ENCODE measurements at regions not wholly inside any gene's neighbourhood (a gene's known extent, or its start where the extent isn't known, plus 50 kb on each side); places are given as distances from the start of the nearest gene placed in this dataset.

DNA sequence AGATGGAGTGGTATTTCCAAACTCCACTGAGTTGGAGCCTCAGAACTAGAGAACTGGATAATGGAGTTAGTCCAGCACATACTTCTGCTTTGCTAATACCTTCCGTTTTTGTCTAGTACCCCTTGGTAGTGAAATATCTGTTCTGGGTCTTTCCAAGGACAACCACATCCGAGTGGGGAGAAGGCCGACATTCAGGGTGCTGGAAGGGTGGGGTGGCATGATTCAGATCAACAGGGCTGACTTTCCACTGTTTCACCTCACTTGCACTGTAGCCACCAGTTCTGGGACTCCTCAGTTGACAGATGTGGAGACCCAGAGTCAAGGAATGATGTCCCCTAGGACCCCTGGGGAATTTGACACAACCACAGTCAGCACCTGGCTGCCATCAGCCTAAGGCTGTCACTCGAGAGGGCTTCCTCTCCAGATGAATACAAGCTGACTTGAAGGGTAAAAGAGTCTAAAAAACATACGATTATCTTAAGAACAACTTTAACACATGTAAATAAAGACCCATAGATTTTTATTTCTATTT lies 84.8 kb upstream of the HNF1B start:
- H3K4me2 ChIP-seq (ENCODE audit: low read depth, low read length): no peak overlapping the region
- no peak overlapping the region for H2BK15ac ChIP-seq (ENCODE audit: low read depth, low read length)
- peak overlapping the region; percentile 27; the same call in 1 of the 2 replicates for H3K23ac ChIP-seq (ENCODE audit: low read depth, low read length)
- no peaks in the 10 kb centered on the region for H3K36me3 ChIP-seq (ENCODE audit: control insufficient read depth, insufficient read depth, low read length)
- no peak overlapping the region for H3K27ac ChIP-seq (ENCODE audit: insufficient read depth, low read length)
- in situ Hi-C loops (cut with MboI; ENCODE audit: low sequenced_read_pairs): no loop called here
- no peak overlapping the region for H2AK9ac ChIP-seq (replicated peaks; ENCODE audit: low read depth, low read length, poor library complexity)
- H3K4ac ChIP-seq (ENCODE audit: low read depth, low read length): no peak overlapping the region
- peaks cover 18% of the 10 kb centered on the region for H3K4me1 ChIP-seq (ENCODE audit: control insufficient read depth, insufficient read depth, low read length)
- H3K56ac ChIP-seq (ENCODE audit: extremely low read depth, insufficient read depth, low read length): no peak overlapping the region
- ATAC-seq (ENCODE audit: low read depth) (no peak), DNase-seq (no peak)
- H3K14ac ChIP-seq (replicated peaks; ENCODE audit: low read depth, low read length): peak overlapping the region; percentile 35
- no peak overlapping the region for H3K9ac ChIP-seq (ENCODE audit: low read depth, low read length)
- H2BK5ac ChIP-seq (ENCODE audit: low read depth, low read length, poor library complexity, severe bottlenecking): no peak overlapping the region
- WGBS, 2 experiments (ENCODE audit: extremely low coverage in 2 of 2, insufficient read length in 1 of 2): 100% methylated on average over 1 of the region's 5 CpGs; no CpG with 5 or more reads in 1 of the 2 experiments
- peak overlapping the region; percentile 33 for H2BK20ac ChIP-seq (ENCODE audit: low read depth, low read length)
- no TSS peak for BruUV-seq (replicated peaks)
- 0 out of 2 replicates have a peak overlapping the region, but pooled peaks have one; percentile 51 for H4K91ac ChIP-seq (ENCODE audit: insufficient read depth, low read depth, low read length)
- H4K20me1 ChIP-seq (ENCODE audit: insufficient read depth, low read length): no peaks in the 10 kb centered on the region
- CTCF ChIA-PET: interaction anchor here (0.7 kb wide), 1 partner anchor 9 kb away, joined by 3 read pairs; no protein-coding TSS in a partner anchor
- no peaks in the 10 kb centered on the region for H3K9me3 ChIP-seq (ENCODE audit: control insufficient read depth, insufficient read depth, low read length)
- H2AK5ac ChIP-seq (ENCODE audit: low read depth, low read length): peak overlapping the region; percentile 62; the same call in 1 of the 2 replicates
- no peaks in the 10 kb centered on the region for H3K27me3 ChIP-seq (ENCODE audit: control insufficient read depth, insufficient read depth, low read length)
- H3K18ac ChIP-seq (ENCODE audit: low read depth, low read length): no peak overlapping the region
- 0 out of 4 replicates have a peak, but pooled peaks cover 0 to 6% of the 10 kb centered on the region in 2 experiments for H3K79me1 ChIP-seq (ENCODE audit: low read depth in 1 of 2, low read length in 2 of 2)
- no peak overlapping the region for H4K5ac ChIP-seq (ENCODE audit: low read depth, low read length)
- peak overlapping the region; percentile 43; the same call in 1 of the 2 replicates for H2BK120ac ChIP-seq (ENCODE audit: low read depth, low read length)
- TF ChIP-seq MXI1 (IDR thresholded peaks at IDR 0.05; ENCODE audit: borderline replicate concordance, low read depth, low read length) (no peak), NFE2L2 (IDR thresholded peaks at IDR 0.05; ENCODE audit: low read depth, low read length) (no peak), MAFK (IDR thresholded peaks at IDR 0.05; ENCODE audit: low read depth, low read length) (no peak), CEBPB (IDR thresholded peaks at IDR 0.05; ENCODE audit: low read depth, low read length) (no peak), MAZ (IDR thresholded peaks at IDR 0.05; ENCODE audit: borderline replicate concordance, low read depth, low read length) (no peak), FOS (IDR thresholded peaks at IDR 0.05; ENCODE audit: low read depth, low read length) (no peak), RAD21 (IDR thresholded peaks at IDR 0.05; ENCODE audit: low read length) (no peak), CHD1 (IDR thresholded peaks at IDR 0.05; ENCODE audit: low read depth, low read length) (no peak), POLR2A (IDR thresholded peaks at IDR 0.05; ENCODE audit: low read depth, low read length) (no peak), SMC3 (IDR thresholded peaks at IDR 0.05; ENCODE audit: low read depth, low read length) (no peak)
- TF ChIP-seq, protein P1, sequence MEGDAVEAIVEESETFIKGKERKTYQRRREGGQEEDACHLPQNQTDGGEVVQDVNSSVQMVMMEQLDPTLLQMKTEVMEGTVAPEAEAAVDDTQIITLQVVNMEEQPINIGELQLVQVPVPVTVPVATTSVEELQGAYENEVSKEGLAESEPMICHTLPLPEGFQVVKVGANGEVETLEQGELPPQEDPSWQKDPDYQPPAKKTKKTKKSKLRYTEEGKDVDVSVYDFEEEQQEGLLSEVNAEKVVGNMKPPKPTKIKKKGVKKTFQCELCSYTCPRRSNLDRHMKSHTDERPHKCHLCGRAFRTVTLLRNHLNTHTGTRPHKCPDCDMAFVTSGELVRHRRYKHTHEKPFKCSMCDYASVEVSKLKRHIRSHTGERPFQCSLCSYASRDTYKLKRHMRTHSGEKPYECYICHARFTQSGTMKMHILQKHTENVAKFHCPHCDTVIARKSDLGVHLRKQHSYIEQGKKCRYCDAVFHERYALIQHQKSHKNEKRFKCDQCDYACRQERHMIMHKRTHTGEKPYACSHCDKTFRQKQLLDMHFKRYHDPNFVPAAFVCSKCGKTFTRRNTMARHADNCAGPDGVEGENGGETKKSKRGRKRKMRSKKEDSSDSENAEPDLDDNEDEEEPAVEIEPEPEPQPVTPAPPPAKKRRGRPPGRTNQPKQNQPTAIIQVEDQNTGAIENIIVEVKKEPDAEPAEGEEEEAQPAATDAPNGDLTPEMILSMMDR (conservative IDR thresholded peaks at IDR 0.05; ENCODE audit: low read depth, low read length): no peak
- TF ChIP-seq, protein P2, sequence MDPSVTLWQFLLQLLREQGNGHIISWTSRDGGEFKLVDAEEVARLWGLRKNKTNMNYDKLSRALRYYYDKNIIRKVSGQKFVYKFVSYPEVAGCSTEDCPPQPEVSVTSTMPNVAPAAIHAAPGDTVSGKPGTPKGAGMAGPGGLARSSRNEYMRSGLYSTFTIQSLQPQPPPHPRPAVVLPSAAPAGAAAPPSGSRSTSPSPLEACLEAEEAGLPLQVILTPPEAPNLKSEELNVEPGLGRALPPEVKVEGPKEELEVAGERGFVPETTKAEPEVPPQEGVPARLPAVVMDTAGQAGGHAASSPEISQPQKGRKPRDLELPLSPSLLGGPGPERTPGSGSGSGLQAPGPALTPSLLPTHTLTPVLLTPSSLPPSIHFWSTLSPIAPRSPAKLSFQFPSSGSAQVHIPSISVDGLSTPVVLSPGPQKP (IDR thresholded peaks at IDR 0.05; ENCODE audit: borderline replicate concordance, low read depth, low read length): no peak
- H4K8ac ChIP-seq (ENCODE audit: low read depth in 2 of 2, low read length in 2 of 2): no peak overlapping the region; a peak in 1 of 4 replicates
- dilution Hi-C loops (cut with HindIII; ENCODE audit: low sequenced_read_pairs, unreplicated experiment): no loop called here
- no peak overlapping the region for H2AFZ ChIP-seq (replicated peaks; ENCODE audit: low read length, poor library complexity)
- POLR2A ChIA-PET (ENCODE audit: unreplicated experiment): no interaction called here
- H3K9me1 ChIP-seq (ENCODE audit: insufficient read depth, low read length): peaks cover 31% of the 10 kb centered on the region
- intact Hi-C loops (cut with micrococcal nuclease): loop anchor here (10.0 kb wide), 1 partner anchor 95 kb away; no protein-coding TSS in a partner anchor
- no peak overlapping the region for H3K4me3 ChIP-seq (ENCODE audit: insufficient read depth, low read depth, low read length)
